ENCODE measurements at regions not wholly inside any gene's neighbourhood (a gene's known extent, or its start where the extent isn't known, plus 50 kb on each side); places are given as distances from the start of the nearest gene placed in this dataset.

GRCh38 chr11:122319691-122320620 is 203.9 kb upstream of the BLID start:
- DNase-seq (ENCODE audit: low read depth, low spot score), result no peak

- DNase-seq (ENCODE audit: low read depth, low spot score), result no peak
These were observed 203.1 kb upstream of the BLID start for GRCh38 chr11:122319085-122319484.

GRCh38 chr11:122317305-122317704 is 201.3 kb upstream of the BLID start:
- no peak for DNase-seq (ENCODE audit: low read depth, low spot score)

GRCh38 chr11:122313581-122313980 is 197.6 kb upstream of the BLID start:
- no peak for DNase-seq (ENCODE audit: low read depth, low spot score)

DNA sequence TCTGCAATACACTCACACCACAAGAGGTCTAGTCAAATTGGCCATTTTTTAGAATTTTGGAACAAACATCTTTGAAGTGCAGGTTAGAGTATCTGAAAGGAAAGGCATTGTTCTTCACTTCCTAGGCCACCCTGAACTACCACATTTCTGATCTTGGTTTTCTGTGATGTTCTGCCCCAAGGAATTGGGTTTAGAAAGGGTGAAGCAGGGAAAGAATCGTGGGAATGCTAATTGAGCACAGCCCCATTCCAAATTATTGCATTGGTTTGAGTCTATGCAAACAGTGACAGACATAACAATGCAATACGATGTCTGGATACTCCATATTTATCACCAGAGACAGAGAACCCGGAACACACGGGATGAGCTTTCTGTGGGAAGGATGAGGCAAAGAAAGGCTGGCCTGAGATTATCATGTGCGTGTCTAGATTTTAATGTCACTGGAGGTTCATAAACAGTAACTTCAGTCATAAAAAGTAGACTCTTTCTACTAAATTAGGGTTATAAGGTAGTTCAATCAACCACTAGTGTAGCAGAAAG is 195.3 kb upstream of the BLID start:
- no peak for DNase-seq (ENCODE audit: low read depth, low spot score)

- no peak for DNase-seq (ENCODE audit: low read depth, low spot score)
These were observed 194.8 kb upstream of the BLID start for GRCh38 chr11:122310766-122311165.

DNA sequence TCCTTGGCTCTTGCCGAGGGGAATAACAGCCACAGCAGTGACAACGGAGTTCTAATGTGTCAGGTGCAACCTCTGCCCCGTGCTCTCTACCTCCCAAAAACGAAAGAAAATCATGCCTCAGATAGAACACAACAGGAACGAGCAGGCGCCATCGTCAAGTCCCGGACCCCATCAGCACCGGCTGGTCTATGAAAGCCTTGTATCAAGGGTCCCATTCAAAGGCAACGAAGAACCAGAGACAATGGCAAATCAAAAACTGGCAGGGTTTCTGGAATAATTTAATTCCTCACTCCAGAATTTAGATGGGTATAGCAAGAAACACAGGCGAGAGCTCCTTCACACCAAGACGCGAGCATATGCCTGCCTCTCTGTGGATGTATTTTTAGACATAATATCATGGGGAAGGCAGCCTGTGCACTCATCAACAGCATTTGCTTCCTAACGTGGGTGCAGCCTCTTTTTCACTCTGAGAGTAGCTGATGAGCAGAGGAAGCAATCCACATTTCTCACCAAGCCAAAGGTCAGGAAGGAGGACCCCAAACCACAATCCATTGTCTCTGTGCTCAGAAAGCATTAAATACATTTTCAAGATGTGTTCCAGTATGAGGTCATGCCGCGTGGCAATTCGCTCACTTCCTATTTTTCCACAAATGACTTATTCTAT is 193.4 kb upstream of the BLID start:
- no peak for DNase-seq (ENCODE audit: low read depth, low spot score)

DNA sequence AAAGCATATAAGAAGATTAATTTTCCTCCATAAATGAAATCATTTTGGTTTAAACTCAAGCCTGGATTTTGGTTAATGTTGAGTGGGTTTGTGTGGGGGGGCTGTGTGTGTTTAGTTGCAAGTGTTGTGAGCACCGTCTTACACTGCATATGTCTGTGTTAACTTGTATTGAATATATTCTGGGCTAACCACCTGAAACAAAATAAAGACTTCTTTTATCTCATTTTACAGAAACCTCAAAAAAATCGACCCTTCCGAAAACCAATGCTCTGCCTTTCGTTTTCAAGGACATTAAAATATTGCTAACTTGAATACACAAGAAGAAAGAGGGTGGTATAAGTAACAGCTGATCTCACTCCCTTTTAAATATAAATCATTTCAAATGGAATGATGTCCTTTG is 192.2 kb upstream of the BLID start:
- DNase-seq (ENCODE audit: low read depth, low spot score), result no peak

GRCh38 chr11:122307476-122308035 is 191.5 kb upstream of the BLID start:
- DNase-seq (ENCODE audit: low read depth, low spot score), result no peak

DNA sequence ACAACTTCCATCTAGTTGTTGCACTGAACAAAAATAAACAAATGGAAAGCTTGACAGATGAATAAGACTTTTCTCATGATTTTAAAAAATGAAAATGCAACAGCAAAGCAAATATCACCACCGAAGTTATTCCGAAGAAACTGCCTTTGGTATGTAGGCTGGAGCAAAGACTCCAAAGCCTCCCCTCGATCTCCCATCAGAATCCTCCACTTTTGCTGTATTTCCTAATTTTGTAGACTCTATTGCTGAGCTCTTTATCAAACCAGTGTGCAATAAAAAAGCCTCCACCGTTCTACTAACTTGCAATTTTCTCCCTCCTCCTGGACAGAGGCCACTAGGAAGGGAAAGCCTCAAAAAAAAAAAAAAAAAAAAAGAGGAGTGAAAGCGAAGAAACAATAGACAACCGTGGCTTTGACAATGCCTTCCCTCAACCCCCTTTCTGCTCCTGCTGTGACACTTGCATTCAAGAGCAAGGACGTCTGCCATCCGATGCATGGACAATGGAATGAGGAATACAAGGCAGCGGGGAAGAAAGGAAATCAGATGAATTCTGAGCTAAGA is 190.9 kb upstream of the BLID start:
- DNase-seq (ENCODE audit: low read depth, low spot score), result no peak

DNA sequence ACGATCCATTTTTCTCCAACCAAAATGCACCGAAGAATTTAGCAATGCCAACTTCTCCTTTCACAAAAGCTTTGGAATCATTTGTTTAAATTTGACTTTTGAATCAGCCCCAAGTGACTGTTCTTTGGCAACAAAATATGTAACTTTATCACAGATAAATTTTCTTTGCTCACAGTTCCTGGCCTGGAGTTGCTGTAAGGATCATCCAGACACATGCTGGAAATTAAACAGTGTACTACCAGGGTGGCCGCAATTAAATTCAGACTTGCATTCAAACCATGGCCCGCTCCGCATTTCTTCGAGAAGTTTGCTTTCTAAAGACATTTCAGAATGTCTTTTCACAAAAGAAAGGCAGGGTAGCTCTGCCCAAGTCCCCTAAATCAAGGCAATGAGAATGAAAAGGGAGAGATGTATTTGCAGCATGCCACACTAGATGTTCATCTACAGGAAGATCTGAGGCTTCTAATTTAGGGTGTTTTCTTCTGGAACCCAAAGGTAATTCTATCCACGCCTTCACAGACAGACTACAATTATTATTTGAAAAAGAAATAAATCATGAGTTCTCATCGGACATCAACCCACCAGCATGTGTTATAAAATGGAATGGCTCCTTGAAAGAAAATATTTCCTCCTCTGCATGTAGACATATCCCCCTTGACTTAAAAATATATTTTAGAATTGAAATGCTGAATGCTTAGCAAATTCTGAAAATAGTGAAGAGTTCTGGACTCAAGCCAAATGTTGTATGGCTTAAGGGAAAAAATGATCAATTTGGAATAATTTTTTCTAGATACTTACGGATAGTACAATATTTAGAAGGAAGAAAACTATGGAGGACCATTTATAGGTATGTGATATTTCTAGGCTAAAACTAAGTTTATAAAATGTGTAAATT is 189.7 kb upstream of the BLID start:
- no peak for DNase-seq (ENCODE audit: low read depth, low spot score)

DNA sequence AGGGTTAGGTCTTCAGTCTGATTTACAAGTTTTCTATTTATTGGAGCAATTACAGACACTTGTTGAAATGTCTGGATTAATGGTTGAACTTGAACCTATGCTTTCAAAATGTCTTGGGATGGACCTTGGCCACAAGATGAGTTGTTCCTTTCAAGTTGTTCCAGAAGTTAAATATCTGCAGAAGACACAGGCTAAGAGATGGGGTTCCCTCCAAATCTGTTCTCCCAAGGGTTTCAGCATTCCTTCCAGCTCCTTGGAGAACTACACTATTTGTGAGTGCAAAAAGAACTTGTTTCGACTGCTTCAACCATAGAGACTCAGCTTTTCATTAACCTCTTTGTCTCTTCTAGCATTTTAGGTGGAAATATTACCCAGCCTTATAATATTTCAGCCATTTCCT is 189.0 kb upstream of the BLID start:
- DNase-seq (ENCODE audit: low read depth, low spot score), result no peak

GRCh38 chr11:122304306-122304705 is 188.3 kb upstream of the BLID start:
- DNase-seq (ENCODE audit: low read depth, low spot score), result no peak

DNA sequence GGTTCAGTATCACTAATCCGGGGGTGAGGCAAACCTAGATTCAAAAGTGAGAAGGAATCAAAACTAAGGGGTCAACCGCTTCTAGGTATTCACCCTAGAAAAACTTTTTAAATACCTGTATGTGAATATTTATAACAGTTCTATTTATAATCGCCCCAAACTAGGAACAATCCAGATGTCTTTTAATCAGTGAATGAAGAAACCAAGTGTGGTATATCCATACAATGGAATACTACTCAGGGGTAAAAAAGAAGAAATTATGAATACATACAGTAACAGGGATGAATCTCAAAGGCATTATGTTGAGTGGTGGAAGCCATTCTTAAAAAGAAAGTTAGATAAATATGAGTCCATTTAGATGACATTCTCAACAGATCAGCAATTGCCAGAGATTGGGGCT is 178.0 kb upstream of the BLID start:
- DNase-seq (ENCODE audit: low read depth, low spot score), result no peak

DNA sequence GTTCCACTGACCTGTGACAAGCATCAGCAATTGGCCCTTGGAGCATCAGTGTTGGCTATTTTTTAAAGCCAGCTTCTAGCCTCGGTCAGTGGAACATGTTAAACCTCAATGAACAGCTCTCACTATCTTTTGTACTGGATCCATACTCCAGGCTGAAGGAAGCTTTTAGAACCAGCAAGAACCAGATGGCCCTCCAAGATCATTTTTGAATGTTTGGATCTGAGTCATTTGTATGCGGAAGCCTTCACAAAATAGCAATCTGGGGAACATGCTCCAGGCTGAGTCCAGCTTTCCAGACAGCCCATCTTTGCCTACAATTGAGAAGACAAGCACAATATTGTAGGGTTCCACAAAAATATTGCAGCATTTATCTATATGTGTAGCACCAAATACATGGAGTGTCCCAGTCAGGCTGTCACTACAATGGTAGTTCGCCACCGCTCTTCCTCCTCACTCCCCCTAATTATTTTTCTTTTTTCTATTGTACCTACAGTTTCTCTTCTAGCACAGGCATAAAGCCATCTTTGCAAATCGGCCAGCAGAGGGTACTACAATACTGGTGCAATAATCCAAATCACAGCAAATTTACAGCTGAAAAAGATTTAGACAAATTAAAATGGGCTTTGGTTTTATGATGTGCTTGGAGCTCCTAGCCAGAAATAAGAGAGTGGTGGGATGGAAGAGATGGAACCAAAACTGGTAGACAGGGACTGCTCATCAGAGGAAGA is 177.4 kb upstream of the BLID start:
- no peak for DNase-seq (ENCODE audit: low read depth, low spot score)

- no peak for DNase-seq (ENCODE audit: low read depth, low spot score)
These were observed 171.4 kb upstream of the BLID start for GRCh38 chr11:122287401-122287800.

- DNase-seq (ENCODE audit: low read depth, low spot score), result no peak
These were observed 169.3 kb upstream of the BLID start for GRCh38 chr11:122285070-122285988.

DNA sequence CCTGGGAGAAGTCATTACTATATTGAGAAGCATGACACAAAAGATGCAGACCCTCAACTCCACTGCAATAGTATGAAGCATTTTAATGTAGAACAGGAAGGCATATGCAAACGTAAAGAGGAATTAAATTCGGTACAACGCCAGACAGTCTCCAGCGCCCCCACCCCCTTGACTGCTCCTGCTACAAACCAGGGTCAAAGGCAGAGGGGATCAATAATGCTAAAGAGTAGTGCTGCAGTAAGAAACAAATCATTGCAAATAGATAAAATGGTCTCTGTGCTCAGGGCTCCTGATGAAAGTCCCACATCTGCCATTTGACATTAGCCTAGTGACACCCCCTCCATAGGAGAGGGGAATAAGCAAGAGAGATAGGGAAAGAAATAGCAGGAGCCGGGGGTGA is 164.9 kb upstream of the BLID start:
- no peak for DNase-seq (ENCODE audit: low read depth, low spot score)

- no peak for DNase-seq (ENCODE audit: low read depth, low spot score)
These were observed 163.2 kb upstream of the BLID start for GRCh38 chr11:122279194-122279593.

Data from brain pericyte (primary cell).